ENCODE measurements at regions not wholly inside any gene's neighbourhood (a gene's known extent, or its start where the extent isn't known, plus 50 kb on each side); places are given as distances from the start of the nearest gene placed in this dataset.

- TF ChIP-seq GABPA (IDR thresholded peaks at IDR 0.05; ENCODE audit: low read depth) (no peak), MYC (IDR thresholded peaks at IDR 0.05; ENCODE audit: insufficient read depth, insufficient read length, insufficient replicate concordance, low read length, severe bottlenecking) (no peak), YY1 (IDR thresholded peaks at IDR 0.05; ENCODE audit: low read depth, low read length) (no peak), CTCF (IDR thresholded peaks at IDR 0.05 in 2 of 3, conservative IDR thresholded peaks at IDR 0.05 in 1 of 3; ENCODE audit: control insufficient read depth in 2 of 3, extremely low read depth in 1 of 3, insufficient read depth in 1 of 3, low read depth in 3 of 3, low read length in 3 of 3) (no peak), RAD21 (IDR thresholded peaks at IDR 0.05; ENCODE audit: insufficient read depth, low read depth, low read length) (no peak), NRF1 (conservative IDR thresholded peaks at IDR 0.05; ENCODE audit: low read depth, low read length) (no peak), ATF2 (IDR thresholded peaks at IDR 0.05; ENCODE audit: low read length) (no peak), ZZZ3 (IDR thresholded peaks at IDR 0.05; ENCODE audit: control insufficient read depth, insufficient read length, low read depth) (no peak), MAX (IDR thresholded peaks at IDR 0.05; ENCODE audit: low read depth, low read length) (no peak), IRF4 (IDR thresholded peaks at IDR 0.05; ENCODE audit: low read depth, low read length) (no peak), FOXM1 (IDR thresholded peaks at IDR 0.05; ENCODE audit: low read depth, low read length) (no peak), TAF1 (IDR thresholded peaks at IDR 0.05; ENCODE audit: borderline replicate concordance, low read depth, low read length) (no peak)
- TF ChIP-seq, protein P1, sequence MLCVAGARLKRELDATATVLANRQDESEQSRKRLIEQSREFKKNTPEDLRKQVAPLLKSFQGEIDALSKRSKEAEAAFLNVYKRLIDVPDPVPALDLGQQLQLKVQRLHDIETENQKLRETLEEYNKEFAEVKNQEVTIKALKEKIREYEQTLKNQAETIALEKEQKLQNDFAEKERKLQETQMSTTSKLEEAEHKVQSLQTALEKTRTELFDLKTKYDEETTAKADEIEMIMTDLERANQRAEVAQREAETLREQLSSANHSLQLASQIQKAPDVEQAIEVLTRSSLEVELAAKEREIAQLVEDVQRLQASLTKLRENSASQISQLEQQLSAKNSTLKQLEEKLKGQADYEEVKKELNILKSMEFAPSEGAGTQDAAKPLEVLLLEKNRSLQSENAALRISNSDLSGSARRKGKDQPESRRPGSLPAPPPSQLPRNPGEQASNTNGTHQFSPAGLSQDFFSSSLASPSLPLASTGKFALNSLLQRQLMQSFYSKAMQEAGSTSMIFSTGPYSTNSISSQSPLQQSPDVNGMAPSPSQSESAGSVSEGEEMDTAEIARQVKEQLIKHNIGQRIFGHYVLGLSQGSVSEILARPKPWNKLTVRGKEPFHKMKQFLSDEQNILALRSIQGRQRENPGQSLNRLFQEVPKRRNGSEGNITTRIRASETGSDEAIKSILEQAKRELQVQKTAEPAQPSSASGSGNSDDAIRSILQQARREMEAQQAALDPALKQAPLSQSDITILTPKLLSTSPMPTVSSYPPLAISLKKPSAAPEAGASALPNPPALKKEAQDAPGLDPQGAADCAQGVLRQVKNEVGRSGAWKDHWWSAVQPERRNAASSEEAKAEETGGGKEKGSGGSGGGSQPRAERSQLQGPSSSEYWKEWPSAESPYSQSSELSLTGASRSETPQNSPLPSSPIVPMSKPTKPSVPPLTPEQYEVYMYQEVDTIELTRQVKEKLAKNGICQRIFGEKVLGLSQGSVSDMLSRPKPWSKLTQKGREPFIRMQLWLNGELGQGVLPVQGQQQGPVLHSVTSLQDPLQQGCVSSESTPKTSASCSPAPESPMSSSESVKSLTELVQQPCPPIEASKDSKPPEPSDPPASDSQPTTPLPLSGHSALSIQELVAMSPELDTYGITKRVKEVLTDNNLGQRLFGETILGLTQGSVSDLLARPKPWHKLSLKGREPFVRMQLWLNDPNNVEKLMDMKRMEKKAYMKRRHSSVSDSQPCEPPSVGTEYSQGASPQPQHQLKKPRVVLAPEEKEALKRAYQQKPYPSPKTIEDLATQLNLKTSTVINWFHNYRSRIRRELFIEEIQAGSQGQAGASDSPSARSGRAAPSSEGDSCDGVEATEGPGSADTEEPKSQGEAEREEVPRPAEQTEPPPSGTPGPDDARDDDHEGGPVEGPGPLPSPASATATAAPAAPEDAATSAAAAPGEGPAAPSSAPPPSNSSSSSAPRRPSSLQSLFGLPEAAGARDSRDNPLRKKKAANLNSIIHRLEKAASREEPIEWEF (IDR thresholded peaks at IDR 0.05; ENCODE audit: insufficient replicate concordance, low read depth, low read length) = no peak
Measured at GRCh38 chr10:28962768-28963167, 285.4 kb downstream of the BAMBI start.

Measured in GM12878 (cell line).